ENCODE measurements at regions not wholly inside any gene's neighbourhood (a gene's known extent, or its start where the extent isn't known, plus 50 kb on each side); places are given as distances from the start of the nearest gene placed in this dataset.

DNA sequence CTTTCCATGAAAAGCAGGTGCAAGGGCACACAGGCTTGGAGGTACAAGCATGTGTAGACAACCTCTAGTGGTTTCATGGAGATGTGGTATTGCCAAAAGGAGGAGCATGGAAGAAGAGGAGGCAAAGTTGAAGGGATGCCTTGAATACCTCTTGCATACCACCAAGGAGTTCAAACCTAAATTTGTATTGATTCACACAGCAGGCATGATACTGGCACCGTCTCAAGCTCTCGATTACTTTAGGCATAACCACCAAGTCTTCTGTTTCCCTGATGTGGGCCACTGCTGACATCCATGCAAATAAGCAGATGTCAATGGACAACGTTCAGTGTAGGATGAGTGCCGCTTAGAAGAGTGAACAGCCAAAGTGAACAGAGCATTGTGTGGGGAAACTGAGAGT, 87.1 kb downstream of the SCN11A start:
- Histone ChIP-seq H3K79me2 (ENCODE audit: control insufficient read depth, insufficient read depth, low read length) (no peaks in the 10 kb centered on the region), H3K9me3 (replicated peaks; ENCODE audit: control insufficient read depth, insufficient read depth, low read length) (no peaks in the 10 kb centered on the region), H3K4me3 (replicated peaks in 1 of 3; ENCODE audit: insufficient read depth in 1 of 3, low read depth in 1 of 3, low read length in 3 of 3) (no peak overlapping the region), H3K9me1 (replicated peaks; ENCODE audit: control insufficient read depth, extremely low read depth, insufficient read depth, low read length) (no peaks in the 10 kb centered on the region), H3K27ac (ENCODE audit: insufficient read depth, low read depth, low read length) (no peak overlapping the region), H3K9ac (replicated peaks; ENCODE audit: extremely low read depth, insufficient read depth, low read length) (no peak overlapping the region), H2AFZ (ENCODE audit: low read depth, low read length) (no peak overlapping the region), H3K27me3 (ENCODE audit: control insufficient read depth in 2 of 2, insufficient read depth in 2 of 2, low read length in 2 of 2) (peaks cover 4 to 6% of the 10 kb centered on the region in 2 experiments), H3K36me3 (ENCODE audit: control insufficient read depth in 2 of 2, extremely low read depth in 1 of 2, insufficient read depth in 2 of 2, low read length in 2 of 2) (no peaks in the 10 kb centered on the region), H4K20me1 (replicated peaks; ENCODE audit: control insufficient read depth, extremely low read depth, insufficient read depth, low read length) (no peaks in the 10 kb centered on the region), H3K4me2 (ENCODE audit: insufficient read depth, low read length) (no peak overlapping the region), H3K4me1 (ENCODE audit: control insufficient read depth, extremely low read depth, insufficient read depth, low read length) (no peaks in the 10 kb centered on the region)
- CTCF ChIA-PET: no interaction called here
- intact Hi-C loops (cut with micrococcal nuclease) (no loop called here), dilution Hi-C loops (cut with MboI; ENCODE audit: extremely low pct_ligation_motif_present, low sequenced_read_pairs) (no loop called here)
- FAIRE-seq (no peak), DNase-seq (ENCODE audit: low read depth, low spot score) (no peak)
- POLR2A ChIA-PET: no interaction called here
- no peak for TF ChIP-seq POLR2A (IDR thresholded peaks at IDR 0.05; ENCODE audit: low read depth, low read length)
- no peak for TF ChIP-seq MYC (IDR thresholded peaks at IDR 0.05; ENCODE audit: low read depth, low read length)
- no peak for TF ChIP-seq FOS (IDR thresholded peaks at IDR 0.05; ENCODE audit: borderline replicate concordance, insufficient read depth, low read length)
- TF ChIP-seq, protein P1, sequence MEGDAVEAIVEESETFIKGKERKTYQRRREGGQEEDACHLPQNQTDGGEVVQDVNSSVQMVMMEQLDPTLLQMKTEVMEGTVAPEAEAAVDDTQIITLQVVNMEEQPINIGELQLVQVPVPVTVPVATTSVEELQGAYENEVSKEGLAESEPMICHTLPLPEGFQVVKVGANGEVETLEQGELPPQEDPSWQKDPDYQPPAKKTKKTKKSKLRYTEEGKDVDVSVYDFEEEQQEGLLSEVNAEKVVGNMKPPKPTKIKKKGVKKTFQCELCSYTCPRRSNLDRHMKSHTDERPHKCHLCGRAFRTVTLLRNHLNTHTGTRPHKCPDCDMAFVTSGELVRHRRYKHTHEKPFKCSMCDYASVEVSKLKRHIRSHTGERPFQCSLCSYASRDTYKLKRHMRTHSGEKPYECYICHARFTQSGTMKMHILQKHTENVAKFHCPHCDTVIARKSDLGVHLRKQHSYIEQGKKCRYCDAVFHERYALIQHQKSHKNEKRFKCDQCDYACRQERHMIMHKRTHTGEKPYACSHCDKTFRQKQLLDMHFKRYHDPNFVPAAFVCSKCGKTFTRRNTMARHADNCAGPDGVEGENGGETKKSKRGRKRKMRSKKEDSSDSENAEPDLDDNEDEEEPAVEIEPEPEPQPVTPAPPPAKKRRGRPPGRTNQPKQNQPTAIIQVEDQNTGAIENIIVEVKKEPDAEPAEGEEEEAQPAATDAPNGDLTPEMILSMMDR (IDR thresholded peaks at IDR 0.05; ENCODE audit: extremely low read depth in 1 of 2, insufficient read depth in 1 of 2, low read depth in 1 of 2, low read length in 2 of 2): no peak
- no peak for TF ChIP-seq POLR2AphosphoS5 (IDR thresholded peaks at IDR 0.05; ENCODE audit: insufficient read depth, low read depth, low read length)
- no peak for TF ChIP-seq GATA2 (IDR thresholded peaks at IDR 0.05; ENCODE audit: insufficient read depth, insufficient read length, low read depth, low read length)
- no peak for TF ChIP-seq EZH2 (IDR thresholded peaks at IDR 0.05; ENCODE audit: borderline replicate concordance, low read depth, low read length, severe bottlenecking)
- TF ChIP-seq, protein P2, sequence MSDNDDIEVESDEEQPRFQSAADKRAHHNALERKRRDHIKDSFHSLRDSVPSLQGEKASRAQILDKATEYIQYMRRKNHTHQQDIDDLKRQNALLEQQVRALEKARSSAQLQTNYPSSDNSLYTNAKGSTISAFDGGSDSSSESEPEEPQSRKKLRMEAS (IDR thresholded peaks at IDR 0.05; ENCODE audit: insufficient read depth, insufficient read length): no peak
- TF ChIP-seq JUN (IDR thresholded peaks at IDR 0.05; ENCODE audit: borderline replicate concordance, insufficient read depth, insufficient read length, low read depth): no peak
- BruUV-seq (replicated peaks): no TSS peak
